C1 segment of cervical spinal cord (tissue), 14 donors: ENCODE measurements at regions not wholly inside any gene's neighbourhood (a gene's known extent, or its start where the extent isn't known, plus 50 kb on each side); places are given as distances from the start of the nearest gene placed in this dataset.

Experiments
- DNase-seq, 14 donors: peaks; one replicate each; lab custom pipeline; 2025; lab: John Stamatoyannopoulos, UW

DNA sequence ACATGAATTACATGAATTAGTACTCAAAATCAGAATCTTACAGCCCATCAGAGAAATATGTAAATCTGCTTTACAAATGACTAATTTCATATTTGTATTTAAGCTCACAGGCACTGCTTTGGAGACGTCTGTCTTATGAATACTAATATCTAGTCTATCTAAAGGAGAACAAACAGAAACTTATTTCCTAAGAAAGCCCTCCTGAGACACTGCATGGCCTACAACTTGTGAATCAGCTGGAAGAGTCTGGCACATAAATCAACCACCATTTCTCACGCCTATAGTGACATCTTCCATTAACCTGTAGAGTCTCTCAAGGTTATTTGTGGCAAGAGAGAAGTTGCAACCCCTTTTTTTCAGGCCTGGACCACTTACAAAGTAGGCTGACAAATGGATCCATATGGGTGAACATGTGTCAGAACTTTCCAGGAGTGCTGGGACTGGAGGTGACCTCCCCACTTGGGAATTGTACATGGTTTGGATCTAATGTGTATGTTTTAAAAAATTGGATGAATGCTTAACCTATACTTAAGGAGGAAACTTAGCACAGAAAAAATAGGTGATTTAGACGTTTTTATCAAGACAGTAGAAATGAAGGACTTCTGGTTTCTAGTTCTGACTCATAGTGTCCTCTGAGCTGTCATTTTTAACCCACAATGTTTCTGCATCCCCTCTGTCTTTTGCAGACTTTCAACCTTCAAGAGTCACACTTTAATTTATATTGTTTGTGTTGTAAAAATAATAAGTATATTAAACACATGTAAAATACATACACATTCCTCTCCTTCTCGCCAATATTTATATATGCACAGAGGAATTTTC, 83.2 kb upstream of the ARHGAP24 start:
- no peak for DNase-seq

DNA sequence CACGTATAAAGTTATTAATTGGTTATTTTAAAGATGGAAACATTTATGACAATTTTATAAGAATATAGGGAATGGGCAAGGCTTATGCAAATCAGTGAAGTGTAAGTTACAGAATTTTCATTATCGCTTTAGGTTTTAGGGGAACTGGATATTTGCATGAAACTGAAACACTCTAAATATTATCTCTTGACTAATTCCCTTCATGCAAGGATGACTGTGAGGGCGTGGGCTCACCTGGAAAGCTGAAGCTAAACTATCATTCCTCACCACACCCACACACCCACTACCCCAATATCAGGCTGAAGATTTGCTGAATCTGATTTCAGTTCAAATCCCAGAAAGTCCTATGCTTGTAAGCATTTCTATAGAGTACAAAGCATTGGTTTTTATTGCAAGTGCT, 81.7 kb upstream of the ARHGAP24 start:
- no peak for DNase-seq

DNA sequence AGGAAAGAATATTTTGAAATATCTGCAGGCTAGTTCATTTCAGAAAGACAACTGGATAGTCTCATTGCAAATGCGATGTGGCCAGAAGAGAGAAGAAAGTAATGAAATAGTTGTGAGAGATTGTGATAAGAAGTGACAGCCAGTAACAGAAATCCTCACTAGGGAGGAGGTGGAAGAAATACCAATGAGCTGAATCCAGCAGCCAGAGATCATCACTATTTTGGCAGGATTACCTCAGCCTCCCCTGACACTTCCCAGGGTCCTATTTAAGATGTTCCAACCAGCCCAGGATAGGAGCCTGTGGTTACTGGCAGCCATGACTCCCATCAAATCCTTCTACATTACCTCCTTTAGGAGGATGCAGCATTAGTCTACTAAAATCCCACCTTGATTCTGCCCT, 76.7 kb upstream of the ARHGAP24 start:
- no peak for DNase-seq

DNA sequence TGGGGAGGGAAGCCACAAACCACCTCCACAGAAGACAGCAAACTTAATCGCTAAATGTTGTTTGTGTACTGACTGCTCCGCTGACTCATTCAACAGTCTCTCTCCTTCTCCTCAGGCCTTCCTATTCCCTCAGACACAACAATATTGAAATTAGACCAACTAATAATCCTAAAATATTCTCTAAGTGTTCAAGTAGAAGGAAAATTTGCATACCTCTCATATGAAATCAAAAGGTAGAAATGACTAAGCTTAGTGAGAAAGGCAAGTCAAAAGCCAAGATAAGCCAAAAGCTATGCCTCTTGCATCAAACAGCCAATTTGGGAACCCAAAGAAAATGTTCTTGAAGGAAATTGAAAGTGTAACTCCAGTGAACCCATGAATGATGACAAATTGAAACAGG, 75.7 kb upstream of the ARHGAP24 start:
- DNase-seq: no peak

DNA sequence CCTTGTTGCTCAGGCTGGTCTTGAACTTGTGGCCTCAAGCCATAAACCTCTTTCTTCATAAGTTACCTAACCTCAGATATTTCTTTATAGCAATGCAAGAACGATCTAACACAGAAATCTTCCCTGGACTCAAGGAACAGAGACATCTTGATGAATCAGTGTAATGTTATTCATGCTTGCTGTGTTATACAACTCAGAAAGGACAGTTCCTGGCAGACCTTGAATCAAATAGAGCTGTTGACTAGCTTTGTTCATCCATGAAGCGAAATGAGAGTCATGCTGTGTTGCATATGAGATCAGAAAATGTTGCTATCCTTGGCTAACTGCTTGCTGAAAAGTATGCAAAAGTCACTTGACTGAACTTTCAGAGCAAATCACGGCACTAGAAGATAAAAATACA, 72.6 kb upstream of the ARHGAP24 start:
- DNase-seq: no peak

DNA sequence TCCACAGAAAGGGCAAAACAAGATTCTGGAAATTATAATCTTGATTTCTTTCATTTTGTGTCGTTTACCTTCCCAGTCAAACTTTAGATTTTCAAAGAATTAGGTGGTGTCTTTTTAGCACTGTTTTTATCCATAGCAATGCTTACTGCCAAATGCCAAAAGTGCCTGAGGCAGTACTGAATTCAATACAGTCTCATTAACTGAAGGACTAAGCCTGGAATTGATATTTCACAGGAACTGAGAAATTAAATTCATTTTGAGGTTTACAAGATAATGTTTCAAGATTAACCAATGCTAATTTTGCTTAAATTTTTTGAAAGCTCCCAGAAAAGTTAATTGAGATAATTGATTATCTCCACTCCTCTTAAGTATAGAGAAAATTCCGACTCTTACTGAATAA, 68.8 kb upstream of the ARHGAP24 start:
- no peak for DNase-seq

DNA sequence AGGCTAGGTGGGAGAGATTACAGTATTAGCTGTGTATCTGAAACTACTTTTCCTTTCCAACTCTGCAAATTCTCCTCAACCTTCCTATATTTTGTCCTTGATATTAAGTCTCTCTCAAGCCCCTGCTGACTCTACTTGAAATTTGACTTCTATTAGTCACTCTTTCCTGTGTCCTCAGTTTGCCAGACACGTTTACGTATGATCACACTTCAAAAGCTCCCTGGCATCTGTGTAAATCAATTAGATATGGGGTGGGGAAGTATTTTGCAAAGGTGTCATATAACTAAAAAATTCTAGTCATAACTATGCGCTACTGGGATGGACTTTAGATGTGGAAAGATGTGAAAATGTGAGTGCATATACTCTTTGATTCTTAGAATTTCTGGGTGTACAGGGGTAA, 67.4 kb upstream of the ARHGAP24 start:
- no peak for DNase-seq

DNA sequence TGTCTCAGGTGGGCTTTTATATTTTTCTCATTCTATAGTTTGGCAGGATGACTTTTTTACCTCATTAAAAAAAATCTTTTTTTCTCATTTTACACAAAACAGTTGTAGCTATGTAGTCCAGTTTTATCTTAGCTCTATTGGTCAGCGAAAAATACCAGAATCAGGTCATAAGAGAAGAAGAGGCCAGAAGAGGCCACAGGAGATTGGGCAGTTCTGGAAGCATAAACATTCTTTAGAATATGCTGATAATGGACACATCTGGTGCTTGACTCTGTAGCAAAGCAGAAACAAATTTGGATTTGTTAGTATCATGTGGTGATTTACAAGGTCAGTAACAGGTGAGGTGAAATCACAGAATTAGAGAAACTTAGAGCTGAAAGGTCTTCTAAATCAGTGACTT, 66.6 kb upstream of the ARHGAP24 start:
- DNase-seq: no peak

DNA sequence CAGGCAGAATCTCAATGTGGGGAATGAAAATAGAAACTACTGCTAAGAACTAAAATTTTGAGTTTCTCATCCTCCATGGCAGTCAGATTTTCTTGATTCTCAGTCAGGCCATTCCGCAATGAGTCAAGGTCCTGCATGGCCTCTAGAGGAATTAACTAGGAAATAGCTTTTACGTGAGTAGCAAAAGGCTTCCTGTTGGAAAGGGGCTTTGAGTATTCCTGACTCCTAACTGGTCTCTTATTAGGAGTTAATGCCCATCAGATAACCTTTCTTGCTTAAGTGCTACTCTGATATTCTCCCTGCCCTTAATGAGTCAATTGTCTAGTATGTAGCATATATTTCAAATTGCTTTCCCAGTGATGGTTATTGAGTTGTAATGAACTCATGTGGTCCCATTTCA, 65.7 kb upstream of the ARHGAP24 start:
- DNase-seq: no peak

DNA sequence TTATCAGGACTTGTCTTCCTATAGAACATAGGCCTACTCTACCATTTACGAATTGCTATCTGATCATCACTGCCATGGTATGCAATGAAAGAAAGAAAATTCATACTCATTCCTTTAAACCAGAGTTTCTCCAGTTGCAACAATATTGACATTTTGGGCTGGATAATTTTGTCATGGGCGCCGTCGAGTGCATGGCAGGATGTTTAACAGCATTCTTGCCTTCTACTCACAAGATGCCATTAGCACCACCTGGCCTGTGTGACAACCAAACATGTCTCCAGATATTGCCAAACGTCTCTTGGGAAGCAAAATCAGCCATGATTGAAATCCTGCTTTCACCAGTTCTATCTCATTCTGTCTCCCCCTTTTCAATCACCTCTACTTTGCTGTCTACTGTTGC, 63.6 kb upstream of the ARHGAP24 start:
- no peak for DNase-seq

DNA sequence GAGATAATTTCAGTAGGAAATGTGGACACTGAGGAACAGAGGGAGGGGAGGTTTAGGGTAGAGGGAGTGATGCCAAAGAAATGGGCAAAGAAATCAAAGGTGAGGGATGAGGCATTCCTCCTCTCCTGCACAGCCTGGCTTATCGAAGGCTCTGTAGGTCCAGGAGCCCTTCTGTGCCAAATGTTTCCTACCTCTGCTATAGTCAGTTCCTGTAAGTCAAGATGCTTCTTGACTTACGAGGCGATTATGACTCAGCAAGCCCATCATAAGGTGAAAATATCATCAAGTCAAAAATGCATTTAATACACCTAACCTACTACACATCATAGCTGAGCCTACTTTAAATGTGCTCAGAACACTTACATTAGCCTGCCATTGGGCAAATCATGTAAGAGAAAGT, 60.0 kb upstream of the ARHGAP24 start:
- no peak for DNase-seq

DNA sequence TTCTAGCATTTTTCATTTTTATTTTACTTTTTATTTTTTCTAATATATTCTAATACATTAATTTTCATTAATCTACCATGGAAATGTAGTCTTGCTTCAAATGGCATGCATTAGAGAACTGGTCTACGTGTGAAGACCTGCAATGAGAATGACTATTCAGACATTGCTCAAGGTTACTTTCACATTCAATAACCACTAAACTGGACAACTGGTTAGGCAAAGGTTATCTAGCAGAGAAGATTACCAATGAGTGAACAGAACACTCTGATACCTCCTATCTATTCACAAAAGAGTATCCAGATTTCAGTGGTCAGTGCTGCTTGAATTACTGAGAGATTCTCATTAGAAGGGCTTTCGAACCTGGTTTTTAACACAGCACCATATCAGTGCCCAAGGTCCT, 58.9 kb upstream of the ARHGAP24 start:
- DNase-seq: no peak

DNA sequence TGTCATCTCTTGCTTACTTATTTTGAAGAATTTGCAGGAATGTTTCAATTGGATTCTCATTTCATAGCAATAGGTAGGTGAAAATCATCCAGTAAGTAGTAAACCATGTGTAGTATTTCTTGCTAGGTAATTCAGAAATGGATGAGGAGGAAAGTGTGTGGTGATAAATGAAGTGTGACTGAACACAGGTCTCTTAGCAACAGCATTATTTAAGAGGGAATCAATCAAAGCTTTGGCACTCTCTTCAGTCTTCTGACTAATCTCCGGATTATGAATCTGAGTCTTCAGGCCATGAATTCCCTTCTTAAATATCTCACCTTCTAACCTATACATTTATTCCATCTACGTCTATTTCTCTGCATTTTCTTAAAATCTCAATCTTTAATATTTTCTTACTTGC, 55.8 kb upstream of the ARHGAP24 start:
- DNase-seq: no peak

DNA sequence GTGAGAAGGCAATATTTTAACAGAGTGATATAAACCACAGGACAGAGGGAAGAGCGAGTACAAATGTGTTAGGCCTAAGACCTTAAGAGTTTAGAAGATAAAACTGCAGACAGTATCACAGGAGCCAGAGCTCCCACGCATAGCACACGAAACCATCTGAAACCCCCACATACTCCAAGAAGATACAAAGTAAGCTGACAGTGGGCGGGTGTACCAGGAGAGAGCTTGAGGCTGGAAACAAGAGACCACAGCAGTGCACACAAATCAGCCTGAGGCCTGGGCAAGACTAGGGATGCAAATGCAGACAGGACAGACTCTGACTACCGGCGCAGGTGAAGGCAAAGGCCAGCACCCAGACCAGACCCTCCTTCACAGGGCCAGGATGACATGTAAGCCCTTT, 54.1 kb upstream of the ARHGAP24 start:
- no peak for DNase-seq

DNA sequence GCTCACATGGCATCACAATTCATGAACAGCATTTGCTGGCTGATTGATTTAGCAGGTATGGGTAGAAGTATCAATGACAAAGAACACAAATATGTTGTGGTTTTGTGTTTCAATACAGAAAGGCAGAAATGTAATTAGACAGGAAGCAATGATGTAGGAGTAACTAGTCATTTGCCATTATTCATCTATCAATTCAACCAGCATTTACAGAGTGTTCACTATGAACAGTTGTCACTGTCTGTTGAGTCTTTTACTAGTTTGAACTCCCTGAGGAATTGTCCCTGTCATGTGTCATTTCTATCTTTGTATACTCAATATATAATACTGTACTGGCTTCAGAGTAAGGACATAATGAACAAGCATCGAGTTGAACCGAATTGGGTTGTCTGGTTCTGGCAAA, 51.5 kb upstream of the ARHGAP24 start:
- DNase-seq: no peak
